ENCODE measurements at regions not wholly inside any gene's neighbourhood (a gene's known extent, or its start where the extent isn't known, plus 50 kb on each side); places are given as distances from the start of the nearest gene placed in this dataset.
A peak's percentile ranks its signal among the peaks of the same experiment; 100 is the strongest.
"Not testable (repeated sequence)": the region's sequence is repeated elsewhere in the genome, so short reads cannot be mapped to it uniquely, and the experiment has no call there.

DNA sequence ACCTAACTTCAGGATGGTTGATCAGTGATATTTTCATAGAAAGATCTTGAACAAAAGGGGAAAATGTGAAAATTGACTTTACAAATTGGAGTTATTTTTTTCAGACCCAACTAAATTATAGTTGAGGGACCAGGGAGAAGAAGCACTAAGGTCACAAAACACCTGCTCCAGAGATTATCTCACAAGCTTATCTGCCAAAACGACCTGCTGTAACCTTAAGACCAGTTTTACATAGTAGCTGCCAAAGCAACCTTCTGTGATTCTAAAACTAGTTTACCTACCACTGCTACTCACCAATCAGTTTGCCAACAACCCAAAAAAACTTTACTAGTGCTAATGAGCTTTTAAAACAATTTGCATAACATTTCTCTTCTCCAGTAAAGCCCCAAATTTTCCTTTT lies 972.1 kb downstream of the C4orf33 start:
- no peak for DNase-seq (ENCODE audit: low read depth)

DNA sequence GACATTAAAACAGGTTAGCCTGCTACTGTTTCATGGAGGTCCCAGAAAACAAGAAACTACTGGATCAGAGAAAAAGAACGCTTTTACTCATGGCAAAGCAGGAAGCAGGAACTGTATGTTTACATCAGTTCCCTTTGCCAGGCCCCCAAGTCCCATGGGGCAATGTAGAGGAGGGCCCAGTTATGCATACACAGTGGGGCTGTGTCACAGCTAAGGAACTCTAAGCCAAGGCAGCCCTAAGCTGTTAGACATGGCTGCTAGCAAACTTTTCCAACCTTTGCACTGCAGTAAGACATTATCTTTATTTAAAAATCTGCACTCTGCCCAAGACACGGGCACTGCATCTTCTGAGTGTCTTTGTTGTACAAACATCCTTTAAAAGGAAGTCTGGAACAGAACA lies 975.8 kb downstream of the C4orf33 start:
- no peak for DNase-seq (ENCODE audit: low read depth)

DNA sequence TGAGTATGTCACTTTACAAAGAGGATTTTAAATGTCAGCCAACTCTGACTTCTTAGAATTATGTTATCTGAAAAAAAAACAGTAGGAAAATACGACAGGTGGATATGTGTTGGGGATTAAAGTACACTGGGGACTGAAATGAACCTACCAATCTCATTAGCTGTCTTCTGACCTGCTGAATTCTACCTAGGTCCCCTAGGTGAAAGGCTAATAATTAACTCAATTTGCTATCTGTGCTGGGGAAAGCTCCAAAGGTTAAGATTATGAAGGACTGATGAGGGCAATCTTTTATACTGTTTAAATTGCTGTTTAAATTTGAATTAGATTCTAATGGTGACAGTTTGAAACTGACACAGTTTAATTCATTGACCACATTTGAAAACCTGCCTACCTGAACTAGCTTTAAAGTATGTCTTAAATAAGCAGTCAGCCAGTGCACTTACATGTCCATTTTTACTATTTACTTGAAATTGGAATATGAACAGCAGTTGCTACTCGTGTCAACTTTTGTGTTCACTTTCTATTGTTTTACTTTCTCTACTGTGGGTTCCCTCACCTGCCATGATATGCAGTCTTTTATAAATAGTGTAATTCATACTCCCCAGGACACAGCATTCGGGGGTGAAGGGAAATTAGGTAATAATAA lies 977.3 kb downstream of the C4orf33 start:
- no peak for DNase-seq (ENCODE audit: low read depth)

DNA sequence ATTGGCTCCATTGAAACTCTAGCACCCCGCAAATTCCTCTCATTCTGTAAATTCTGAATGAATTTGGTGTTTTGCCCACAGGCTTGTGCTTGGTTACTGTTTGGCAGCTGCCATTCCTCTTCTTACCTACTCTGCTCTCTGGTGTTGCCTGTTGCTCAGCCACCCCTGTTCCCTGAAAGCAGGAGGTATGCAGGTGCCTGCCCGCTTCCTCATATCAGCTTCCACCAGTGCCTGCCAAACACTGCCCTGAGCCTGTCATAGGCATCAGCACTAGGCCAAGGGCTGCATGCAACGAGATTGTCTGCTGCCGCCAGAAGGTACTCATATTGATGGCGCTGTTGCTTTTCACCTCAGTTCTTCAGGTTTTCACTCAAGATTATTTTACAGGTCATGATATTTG lies 978.1 kb downstream of the C4orf33 start:
- DNase-seq (ENCODE audit: low read depth), result no peak

- DNase-seq (ENCODE audit: low read depth), result peak; percentile 47
Observed at GRCh38 chr4:130077275-130077674, 981.3 kb downstream of the C4orf33 start.

- DNase-seq (ENCODE audit: low read depth), result not testable (repeated sequence)
Observed at GRCh38 chr4:130079027-130079426, 983.1 kb downstream of the C4orf33 start.

DNA sequence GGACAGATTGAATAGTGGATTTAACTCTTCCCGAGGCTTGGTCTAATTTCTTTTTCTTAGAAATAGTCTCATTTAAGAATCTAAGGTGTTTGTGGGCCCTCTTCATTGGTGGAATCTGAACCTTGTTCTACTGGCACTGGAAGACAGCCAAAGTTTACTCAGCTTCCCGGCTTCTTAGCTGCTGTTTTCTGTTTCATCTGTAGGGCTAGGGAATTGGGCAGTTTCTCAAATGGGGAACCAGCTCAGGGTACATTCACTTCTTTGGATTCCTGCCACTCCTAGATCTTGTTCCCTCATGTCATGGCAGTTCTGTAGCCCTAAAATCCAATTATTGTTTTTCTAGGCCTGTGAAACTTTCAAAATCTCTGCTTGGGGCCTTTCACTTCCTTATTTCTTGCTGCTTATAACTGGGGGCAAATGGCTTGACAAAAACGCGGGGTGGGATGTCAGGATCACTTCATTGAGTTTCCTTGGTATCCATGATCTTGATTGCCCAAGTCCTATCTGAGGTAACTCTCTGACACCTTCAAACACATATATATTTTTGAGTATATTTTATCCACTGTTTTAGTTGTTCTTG lies 985.0 kb downstream of the C4orf33 start:
- DNase-seq (ENCODE audit: low read depth), result no peak

DNA sequence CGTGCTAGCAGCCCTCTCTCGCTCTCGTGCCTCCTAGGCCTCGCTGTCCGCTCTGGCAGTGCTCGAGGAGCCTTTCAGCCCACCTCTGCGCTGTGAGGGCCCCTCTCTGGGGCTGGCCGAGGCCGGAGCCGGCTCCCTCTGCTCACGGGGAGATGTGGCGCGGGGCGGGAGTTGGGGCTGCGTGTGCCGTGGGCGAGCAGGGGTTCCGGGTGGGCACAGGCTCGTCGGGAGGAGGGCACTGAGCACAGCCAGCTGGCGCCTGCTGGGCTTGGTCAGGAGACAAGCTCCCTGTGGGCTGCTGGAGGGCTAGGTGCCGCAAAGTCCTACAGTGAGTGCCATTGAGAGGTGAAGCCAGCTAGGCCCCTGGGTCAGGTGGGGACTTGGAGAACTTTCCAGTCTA lies 994.5 kb downstream of the C4orf33 start:
- DNase-seq (ENCODE audit: low read depth), result no peak

- DNase-seq (ENCODE audit: low read depth), result peak; percentile 16
Observed at GRCh38 chr4:130092187-130093015, 996.4 kb downstream of the C4orf33 start.

GRCh38 chr4:130099105-130099504 lies 1003.2 kb downstream of the C4orf33 start:
- DNase-seq (ENCODE audit: low read depth), result no peak

DNA sequence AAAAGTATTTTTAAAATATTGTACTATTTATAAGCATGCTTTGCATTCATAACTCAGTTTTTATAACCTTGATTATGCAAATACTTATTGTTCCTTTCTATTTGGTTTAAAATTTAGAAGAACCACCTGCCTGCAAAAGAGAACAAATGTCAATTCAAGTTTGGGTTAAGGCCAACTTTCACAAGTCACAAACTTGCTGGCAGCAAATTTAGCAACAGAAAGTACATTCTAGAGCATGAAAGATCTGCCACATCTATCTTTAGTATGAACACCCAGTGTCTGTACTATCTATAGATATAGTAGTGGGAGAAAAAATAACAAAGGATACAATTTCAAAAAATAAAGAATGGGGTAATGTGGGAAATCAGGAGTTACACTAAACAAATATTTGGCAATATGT lies 1014.2 kb downstream of the C4orf33 start:
- DNase-seq (ENCODE audit: low read depth), result no peak

DNA sequence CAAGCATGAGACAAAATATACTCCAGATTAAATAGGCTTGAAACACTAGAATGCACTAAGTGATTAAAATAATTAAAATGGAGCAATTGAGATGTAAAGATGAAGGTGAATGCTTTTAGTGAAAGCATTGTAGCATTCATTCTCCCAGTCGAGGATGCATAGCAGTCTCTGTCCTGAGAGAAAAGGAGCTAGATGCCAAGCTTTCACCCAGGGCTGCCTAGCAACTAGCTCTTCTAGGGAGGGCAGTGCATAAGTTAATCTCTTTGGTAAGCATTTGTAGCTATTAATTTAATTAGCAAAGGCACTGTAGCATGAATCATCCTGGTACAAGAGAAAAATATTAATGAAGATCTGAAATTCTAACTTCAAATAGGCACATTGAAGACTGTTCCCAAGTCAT lies 1014.8 kb downstream of the C4orf33 start:
- no peak for DNase-seq (ENCODE audit: low read depth)

GRCh38 chr4:130124066-130124465 lies 1028.1 kb downstream of the C4orf33 start:
- no peak for DNase-seq (ENCODE audit: low read depth)

- DNase-seq (ENCODE audit: low read depth), result no peak
Observed at GRCh38 chr4:130125467-130125866, 1029.5 kb downstream of the C4orf33 start.

DNA sequence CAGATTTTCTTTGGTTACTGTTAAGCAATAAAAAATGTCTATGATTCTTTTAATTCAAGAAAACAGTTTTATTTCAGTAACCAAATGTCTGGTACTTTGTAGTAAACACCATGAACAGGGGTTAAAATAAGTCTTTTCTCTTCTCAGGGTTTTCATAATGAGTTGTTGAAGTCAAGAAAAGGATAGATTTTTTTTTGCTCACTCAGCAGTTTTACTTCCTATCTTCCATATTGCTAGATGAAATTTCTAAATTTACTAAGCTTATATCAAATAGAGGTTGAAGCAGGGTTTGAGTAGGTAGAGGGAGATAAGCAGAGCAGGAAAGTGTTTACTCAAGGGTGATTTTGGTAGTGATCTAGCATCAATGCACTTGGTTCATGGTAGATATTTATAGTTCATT lies 1031.3 kb downstream of the C4orf33 start:
- no peak for DNase-seq (ENCODE audit: low read depth)

DNA sequence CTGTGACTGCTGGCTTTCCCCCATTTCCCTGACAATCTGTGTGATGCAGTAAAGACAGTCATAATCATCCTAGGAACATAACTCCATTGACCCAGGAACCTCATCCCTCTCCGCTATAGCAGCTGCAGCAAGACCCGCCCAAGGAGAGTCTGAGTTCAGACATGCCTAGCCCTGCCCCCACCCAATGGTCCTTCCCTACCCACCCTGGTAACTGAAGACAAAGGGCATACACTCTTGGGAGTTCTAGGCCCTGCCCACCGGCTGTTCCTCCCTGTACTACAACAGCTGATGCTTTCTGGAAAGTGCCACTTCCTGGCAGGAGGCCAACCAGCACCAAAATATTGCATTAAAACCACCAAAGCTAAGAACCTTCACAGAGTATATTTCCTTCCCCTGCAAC lies 1035.6 kb downstream of the C4orf33 start:
- no peak for DNase-seq (ENCODE audit: low read depth)

- no peak for DNase-seq (ENCODE audit: low read depth)
Observed at GRCh38 chr4:130141651-130142050, 1045.7 kb downstream of the C4orf33 start.

- peak; percentile 5 for DNase-seq (ENCODE audit: low read depth)
Observed at GRCh38 chr4:130143656-130144055, 1047.7 kb downstream of the C4orf33 start.

DNA sequence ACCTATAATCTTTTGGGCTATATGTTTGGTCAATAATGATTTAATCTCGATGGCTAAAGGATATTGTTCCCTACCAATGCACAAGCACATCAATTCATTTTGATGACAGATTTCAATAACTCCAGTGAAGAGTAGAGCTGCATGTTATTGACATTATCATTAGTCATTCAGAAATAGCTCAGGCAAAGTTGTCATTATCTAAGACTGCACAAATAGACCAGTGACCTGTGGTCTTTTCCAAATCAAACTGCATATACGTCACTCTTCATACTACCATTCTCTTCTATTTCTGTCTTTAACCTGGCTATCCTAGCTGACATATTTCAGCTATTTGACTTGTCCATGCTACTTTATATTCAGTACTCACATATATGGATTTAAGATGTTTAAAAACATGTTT lies 1050.8 kb downstream of the C4orf33 start:
- DNase-seq (ENCODE audit: low read depth), result no peak

DNA sequence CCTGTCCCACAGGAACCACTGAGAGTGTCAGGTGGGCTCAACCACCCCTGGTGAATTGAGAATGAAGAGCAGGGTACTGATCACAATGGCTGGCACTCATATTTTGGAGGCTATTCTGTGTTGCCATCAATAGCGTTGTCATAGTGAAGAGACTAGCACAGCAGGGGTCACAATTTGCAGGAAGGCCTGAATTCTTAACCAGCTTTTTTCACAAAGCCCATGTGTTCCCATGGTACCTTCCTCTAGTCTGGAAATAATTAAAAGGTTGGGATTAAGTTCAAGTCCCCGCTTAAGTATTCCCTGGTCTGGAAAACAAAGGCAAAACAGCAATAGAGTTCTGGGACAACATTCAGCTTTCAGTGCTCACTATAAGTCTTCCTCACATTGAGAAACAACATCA lies 1051.7 kb downstream of the C4orf33 start:
- DNase-seq (ENCODE audit: low read depth), result no peak

- DNase-seq (ENCODE audit: low read depth), result no peak
Observed at GRCh38 chr4:130154901-130155300, 1058.9 kb downstream of the C4orf33 start.

DNA sequence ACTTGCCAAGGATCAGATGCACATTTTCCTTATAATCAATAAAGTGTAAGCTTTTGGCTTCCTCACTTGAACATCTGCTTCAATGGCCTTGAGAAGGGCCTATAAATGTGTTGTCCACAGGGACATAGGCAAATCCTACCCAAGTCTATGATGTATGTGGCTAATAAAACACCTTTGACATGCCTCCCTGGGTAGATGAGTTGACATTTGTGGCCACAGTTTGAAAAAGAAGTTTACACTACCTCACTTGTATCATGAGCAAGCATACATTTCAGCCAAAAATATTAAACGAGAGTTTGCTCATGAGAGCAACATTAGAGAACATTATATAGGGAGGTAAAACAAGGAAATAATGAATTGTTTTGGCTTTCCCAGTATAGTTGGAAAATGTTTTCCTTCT lies 1067.7 kb downstream of the C4orf33 start:
- no peak for DNase-seq (ENCODE audit: low read depth)

DNA sequence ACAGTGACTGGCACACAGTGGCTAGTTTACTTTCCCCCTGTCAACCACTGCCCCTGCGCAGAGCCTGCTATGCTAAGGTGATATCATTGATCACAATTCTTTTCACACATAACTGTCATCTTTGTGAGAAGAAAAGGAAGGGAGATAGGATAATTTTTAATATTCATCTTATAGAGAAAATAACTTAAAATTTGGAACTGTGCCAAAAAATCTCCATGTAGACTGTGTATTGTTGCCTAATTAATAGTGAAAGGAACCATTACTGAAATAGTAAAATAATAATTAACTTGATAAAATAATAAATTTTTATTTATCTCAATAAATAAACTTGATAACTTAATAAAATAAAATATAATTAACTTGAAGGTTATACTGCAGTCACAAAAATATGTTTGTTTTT lies 1069.4 kb downstream of the C4orf33 start:
- DNase-seq (ENCODE audit: low read depth), result no peak
